GM19328 (cell line): ENCODE measurements at regions not wholly inside any gene's neighbourhood (a gene's known extent, or its start where the extent isn't known, plus 50 kb on each side); places are given as distances from the start of the nearest gene placed in this dataset.
A peak's percentile ranks its signal among the peaks of the same experiment; 100 is the strongest.

Experiments used
- ATAC-seq: cut with Tn5 transposase; IDR thresholded peaks from one replicate; pipeline ENCODE4 v1.9.1; 2021; ENCODE audit warnings: mild to moderate bottlenecking, moderate library complexity; ENCODE audit not compliant: unreplicated experiment

DNA sequence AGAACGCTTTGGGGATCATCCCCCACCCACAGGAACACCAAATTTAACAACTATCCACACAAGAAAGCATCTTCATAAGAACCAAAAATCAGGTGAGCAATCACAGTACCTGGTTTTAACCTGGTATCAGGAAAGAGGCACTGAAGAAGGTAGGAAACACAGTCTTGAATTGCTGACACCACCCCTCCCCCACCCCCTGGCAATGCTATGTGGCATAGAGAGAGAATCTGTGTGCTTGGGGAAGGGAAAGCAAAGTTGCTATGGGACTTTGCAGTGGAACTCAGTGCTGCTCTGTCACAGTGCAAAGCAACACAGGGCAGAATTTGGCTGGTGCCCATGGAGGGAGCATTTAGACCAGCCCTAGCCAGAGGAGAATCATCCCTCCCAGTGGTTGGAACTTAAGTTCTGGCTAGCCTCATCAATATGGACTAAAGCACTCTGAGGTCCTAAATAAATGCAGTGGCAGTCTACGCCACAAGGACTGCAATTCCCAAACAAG lies 565.5 kb downstream of the EPM2A start:
- no peak for ATAC-seq

DNA sequence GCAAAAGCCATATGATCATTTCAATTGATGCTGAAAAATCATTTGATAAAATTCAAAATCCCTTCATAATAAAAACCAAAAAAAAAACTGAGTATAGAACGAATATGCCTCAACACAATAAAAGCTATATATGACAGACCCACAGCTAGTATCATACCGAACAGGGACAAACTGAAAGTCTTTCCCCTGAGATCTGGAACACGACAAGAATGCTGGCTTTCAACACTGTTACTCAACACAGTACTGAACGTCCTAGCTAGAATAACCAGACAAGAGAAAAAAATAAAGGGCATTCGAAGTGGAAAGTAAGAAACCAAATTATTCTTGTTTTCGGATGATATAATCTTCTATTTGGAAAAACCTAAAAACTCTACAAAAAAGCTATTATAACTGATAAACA lies 559.9 kb downstream of the EPM2A start:
- no peak for ATAC-seq

DNA sequence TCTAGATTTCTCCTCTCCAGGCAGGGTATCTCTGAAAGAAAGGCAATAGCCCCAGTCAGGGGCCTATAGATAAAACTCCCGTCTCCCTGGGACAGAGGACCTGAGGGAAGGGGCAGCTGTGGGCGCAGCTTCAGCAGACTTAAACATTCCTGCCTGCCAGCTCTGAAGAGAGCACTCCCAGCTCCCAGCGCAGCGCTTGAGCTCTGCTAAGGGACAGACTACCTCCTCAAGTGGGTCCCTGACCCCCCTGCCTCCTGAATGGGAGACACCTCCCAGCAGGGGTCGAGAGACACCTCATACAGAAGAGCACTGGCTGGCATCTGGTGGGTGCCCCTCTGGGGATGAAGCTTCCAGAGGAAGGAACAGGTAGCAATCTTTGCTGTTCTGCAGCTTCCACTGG lies 556.9 kb downstream of the EPM2A start:
- no peak for ATAC-seq

DNA sequence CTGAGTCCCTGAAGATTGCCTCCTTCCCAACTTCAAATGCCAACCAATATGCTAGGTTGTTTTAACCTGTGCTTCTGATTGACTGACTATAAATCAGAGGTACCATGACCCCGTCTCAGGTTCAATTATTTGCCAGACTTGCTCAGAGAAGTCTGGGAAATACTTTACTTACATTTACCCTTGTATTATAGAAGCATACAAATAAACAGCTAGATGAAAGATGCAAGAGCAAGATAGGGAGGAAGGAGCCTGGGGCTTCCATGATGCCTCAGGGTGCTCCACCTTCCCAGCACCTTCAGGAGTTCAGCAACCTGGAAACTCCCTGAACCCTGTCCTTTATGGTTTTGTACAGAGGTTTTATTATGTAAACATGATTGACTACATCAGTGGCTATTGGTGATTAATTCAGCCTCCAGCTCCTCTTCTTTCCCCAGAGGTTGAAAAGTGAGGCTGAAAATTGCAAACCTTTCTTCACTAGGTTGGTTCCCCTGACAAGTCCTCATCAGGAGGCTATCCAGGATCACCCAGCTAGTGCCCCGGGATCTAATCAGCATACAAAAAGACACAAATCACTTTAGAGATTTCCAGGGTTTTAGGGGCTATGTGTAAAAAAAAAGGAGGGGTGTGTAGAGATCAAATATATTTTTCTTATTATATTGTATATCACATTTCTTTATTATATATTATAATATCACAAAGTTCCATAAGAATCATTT lies 547.7 kb downstream of the EPM2A start:
- ATAC-seq, result no peak

DNA sequence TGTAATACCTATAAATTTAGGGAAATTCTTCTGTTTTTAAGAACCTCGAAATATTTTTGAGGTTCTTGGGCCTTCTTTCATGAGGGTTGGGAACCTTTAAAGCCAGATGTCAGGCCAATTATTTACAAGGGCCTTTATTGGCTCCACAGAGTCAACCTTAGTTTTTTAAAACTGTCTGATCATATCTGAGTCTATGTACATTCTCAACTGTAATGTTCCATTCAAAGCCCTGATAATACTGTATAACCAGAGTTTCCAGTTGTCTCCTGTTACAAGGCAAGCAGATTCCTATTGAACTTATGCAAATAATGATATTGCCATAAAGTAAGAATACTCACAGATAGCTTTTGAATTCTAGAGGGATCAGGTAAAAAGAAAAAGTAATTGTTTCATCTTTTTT lies 545.5 kb downstream of the EPM2A start:
- no peak for ATAC-seq

DNA sequence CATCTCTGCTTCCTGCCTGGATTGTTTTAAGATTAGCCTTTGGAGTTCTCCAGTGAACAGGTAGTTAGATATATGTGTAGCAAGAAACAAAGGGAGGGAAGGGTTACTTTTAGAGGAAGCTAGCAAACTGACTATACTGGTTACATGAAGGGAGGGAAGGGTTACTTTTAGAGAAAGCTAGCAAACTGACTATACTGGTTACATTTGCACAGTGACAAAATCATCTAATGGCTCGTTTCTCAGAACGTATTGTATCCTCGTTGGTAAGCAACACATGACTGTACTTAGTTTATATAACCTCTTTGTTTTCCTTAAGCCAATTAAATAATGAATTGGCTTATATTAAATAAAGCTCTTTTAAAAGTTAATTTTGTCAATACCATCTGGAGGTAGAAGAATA lies 540.9 kb downstream of the EPM2A start:
- no peak for ATAC-seq

DNA sequence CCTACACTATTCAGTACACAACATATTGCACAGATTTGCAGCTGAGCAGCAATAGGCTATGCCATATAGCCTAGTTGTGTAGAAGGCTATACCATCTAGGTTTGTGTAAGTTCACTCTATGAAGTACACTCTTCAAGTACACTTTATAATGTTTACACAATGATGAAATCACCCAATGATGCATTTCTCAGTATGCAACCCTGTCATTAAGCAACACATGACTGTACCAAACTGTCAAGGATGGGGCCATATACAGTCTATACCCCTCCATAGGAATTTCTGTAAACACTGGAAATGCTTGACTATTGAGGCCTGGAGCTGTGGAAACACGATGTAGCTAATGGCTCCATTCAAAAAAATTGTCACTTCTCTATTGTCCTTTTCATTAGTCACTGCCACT lies 535.4 kb downstream of the EPM2A start:
- no peak for ATAC-seq

DNA sequence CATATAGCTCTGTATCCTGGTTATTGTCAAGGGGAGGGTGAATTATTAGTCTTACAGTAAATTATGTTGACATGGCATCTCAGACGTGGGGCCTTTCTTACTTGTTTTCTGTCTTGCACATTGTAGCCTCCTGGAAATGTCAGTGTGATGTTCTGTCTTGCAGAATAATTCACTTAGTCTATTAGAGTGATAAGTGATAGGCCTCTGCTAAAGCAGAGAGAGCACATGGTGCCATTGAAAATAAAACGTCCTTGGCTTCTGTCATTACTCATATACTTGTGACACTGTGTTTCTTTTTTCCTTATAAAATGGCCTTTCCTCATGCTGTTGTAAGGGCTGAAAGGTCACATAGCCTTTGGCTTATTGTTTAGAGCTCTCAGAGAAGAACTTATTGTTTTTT lies 531.0 kb downstream of the EPM2A start:
- no peak for ATAC-seq

DNA sequence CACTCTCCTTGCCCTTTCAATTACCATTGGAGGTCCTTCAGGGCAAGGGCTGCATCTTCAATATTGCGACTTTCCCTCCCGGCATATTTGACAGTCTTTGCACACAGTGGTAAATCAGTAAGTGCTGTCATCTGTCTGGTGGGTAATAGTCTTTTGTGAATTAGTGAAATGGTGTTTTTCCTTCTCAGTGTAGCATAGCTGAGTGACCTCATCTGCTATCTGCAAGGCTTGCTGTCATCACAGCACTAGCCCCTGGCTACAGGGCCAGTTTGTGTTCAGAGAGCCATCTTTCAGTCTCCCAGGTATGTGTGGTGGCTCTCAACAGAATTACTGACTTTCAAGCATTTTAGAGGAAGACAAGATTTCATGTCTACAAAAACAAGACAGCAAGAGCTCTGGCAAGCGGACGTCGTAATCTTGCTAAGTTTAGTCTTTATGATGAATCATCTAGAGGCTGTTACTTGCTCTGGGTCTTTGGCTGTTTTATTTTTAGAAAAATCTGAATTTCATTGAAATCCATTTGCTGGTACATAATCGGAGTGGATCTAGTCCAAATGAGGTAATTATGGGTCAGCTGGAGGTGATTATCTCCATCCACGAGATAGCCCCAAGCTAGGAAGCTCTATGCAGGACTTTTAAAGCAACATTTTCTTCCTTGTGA lies 528.9 kb downstream of the EPM2A start:
- no peak for ATAC-seq

DNA sequence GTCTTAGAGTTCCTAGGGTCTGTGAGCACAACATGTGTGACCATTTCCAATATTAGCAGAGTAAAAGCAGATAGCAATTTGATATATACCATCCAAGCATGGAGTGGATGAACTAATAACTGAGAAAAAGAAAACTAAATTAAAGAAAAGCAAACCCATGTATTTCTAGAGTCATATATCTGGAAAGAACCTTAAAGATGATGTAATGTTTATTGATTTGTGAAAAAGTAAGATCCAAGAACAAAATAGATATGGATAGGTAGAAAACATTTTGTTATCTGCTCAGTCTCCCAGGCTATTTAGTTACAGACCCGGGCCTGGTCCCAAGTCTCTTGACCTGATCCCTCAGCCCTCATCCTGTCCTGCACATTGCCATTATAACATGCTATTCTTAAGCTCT lies 526.8 kb downstream of the EPM2A start:
- no peak for ATAC-seq

DNA sequence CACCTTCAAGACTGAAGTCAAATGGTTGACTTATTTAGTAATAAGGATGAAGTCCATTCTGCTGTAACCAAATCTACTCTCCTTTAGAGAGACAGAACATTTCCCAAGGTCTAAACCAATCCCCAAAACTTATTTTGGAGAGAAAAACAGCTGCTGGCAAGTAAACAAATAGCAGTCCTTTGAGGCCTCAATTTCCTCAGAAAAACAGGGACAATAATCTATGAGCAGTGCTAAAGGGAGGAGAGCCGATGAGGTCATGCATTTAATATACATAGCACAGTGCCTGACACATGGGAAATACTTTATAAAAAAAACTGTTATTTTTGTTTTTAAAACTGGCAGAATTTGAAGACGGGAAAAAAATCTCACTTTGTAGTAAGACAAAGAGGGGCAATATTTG lies 526.0 kb downstream of the EPM2A start:
- no peak for ATAC-seq

DNA sequence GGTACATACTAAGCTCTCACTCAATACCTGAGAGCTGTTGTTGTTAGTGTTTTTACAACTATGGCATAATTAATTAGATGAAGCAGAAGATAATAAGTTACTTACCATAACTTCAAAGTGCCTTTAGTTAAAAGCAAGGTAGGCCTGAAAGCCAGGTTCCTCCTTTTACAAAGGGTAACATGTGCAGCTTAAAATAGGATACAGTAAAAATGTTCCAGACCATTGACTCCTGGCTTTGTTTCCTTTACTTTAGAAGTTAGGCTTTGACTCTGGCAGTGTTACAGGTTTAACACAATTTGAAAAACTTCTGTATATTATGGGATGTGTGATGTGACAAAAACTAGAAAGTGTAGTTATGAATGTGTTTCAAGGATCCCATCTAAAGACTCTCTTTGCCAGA lies 522.5 kb downstream of the EPM2A start:
- peak; percentile 22 for ATAC-seq

DNA sequence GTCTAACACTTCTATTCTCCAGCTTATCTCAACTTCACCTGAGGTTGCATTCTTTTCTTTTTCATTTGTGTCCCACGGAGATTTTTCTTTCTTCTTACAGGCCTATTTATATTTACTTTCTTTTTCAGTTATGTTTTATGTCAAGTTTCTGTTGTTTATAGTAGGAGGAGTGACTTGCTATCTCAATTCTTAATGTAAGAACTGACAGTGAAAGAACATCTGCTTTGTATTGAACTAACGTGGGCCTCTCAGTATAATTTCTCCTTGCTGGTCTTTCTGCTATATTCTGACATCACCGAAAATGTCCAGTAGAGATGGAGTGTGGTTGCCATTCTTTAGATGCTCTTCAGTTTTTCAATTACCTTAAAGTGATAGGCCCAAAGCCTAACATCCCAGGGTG lies 521.7 kb downstream of the EPM2A start:
- ATAC-seq, result peak; percentile 74

DNA sequence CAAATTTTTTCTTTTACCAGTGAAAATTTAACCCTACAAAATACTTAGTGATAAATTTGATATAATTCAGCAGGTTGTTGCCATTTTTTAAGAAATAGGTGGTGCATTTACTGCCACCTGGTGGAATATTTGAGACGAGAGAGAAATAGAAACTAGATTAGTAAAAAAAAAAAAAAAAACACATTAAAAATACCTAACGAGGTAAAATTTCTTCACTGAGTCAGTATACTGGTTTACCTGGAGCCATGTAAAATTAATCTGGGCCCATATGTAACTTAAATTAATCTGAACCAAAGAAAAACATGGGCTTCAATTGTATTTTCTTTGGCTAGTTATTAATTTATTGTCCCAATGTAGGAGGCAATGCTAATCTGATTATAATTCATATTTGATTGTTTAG lies 520.8 kb downstream of the EPM2A start:
- ATAC-seq, result no peak

DNA sequence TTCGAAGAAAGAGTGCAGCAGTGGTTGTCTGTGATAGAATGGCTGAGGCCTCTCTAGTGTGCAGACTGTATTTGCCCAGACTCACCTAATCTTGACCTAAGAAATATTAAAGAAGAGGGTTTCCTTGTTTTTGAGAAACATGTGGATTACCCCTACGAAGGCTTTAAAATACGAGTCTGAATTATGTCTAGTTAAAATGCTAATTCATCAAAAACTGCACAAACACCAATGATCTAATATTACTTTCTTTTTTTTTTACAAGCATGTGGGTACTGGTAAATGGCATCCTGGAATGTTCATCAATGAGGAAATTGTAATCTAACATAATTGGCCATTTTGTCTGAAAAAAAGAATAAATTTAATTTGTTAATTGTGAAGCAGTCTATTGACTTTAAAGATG lies 510.9 kb downstream of the EPM2A start:
- no peak for ATAC-seq

DNA sequence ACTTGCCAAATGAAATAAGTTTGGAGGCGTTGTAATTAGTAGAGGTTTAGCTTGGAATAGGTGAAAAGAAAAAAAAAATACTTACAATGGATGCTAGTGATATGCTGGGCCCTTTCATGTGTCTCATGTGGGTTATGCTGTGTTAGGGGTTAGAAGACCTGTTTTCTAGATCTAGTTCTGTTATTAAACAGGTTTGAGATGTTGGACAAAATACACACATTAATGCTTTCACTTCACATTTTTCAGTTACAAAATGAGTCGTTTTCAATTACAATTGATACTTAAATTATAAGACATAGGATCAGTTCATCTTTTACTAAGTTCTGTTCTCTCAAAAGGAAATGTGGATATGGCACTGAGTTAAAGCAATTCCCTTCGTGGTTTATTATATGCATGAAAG lies 509.8 kb downstream of the EPM2A start:
- no peak for ATAC-seq

DNA sequence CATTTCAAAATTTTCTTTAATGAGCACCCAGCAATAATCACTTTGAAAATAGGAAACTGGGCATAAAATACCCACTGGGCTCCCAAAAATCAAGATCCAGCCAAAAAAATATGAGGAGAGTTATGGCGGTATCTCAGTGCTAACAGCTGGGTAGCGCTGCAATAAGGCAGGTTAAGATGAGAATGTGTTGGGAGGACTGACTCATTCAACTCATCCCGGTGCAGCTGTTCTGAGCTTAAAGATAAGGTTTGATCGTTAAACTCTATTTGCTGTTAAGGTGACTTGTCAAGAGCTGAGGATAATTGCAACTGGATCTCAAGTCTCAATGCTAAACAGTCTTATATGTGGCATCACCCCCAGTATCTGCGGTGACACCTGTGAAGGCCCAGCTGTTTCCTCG lies 507.7 kb downstream of the EPM2A start:
- no peak for ATAC-seq

DNA sequence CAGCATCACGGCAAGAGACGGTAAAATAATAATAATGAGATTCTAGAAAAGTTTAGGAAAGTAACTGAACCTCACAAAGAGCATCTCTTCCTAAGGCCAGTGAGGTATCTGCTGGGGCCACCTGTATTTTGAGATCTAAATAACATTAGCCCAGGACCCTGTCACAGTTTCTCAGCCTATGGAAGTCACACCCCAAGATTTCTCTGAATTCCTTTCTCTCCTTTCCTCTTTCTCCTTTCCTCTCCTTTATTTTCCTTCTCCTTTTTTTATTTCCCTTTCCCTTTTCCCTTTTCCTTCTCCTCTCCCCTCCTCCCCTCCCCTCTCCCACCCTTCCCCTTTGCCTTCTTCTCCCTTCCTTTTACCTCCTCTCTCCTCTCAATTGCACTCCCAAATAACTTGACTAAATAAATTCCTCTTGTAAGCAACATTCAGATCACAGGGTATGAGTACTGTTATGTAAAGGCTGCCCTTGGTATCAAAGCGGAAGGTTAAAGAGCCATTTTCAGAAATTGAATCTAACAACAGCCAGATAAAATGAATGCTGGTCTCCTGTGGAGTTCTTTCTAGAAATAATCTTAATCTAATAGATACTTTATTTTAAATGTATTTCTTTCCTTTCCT lies 506.2 kb downstream of the EPM2A start:
- no peak for ATAC-seq

DNA sequence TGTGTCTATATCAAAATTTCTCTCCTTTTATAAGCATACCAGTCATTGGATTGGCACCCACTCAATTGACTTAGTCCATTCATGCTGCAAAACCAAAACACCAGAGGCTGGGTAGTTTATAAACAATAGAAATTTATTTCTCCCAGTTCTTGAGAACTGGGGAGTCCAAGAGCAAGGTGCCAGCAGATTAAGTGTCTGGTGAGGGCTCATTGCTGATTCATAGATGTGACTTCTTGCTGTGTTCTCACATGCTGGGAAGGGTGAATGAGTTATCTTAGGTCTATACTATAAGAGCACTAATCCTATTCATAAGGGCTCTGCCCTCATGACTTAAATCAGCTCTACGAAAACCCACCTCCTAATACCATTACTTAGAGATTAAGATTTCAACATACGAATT lies 501.4 kb downstream of the EPM2A start:
- no peak for ATAC-seq

DNA sequence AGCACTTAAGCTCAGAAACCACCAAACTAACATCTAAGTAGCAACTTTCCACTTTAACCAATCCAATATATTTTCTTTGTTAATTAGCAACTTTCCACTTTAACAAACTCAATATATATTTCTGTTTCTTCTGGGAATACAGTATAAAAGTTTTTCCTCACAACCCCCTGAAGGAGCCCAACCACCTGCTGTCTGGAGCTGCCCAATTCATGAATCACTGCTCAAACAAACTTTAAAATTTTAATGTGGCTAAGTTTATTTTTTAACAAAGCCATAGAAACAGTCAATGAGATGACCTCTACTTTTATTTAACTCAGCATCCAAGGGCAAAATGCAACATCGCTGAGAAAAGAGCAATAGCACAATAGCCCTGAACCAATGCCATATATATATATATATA lies 500.1 kb downstream of the EPM2A start:
- ATAC-seq, result no peak

DNA sequence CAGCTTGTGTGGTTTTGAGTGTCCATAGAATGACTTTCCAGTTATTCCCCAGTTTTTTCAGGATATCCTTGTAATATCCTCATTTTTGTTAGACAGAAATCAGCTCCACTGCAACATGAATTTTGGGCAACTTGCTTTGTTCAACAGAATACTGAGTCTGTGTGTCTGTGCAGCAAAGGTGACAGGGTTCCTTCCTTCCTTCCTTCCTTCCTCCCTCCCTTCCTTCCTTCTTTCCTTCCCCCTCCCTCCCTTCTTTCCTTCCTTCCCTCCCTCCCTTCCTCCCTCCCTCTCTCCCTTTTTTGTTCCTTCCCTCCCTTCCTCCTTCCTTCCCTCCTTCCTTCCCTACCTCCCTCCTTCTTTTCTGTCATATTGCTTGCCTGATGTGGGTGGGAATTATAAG lies 496.5 kb downstream of the EPM2A start:
- ATAC-seq, result no peak

DNA sequence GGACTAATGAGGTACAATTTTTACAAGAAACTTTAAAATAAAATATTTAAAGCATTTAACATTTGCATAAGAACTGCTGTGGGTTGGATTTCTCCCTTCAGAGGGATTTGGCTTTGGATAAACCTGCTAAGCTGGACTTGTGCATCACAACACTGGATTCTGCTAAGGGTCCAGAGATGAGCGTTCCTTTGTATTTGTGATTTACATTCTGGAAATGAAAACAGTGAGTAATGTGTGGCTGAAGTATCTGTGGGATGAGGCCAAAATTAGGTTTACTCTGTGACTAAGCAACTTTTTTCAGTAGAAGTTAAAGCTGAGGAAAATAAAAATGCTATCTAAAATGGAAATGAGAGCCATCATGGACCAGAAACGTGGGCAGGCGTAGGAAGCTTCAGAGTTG lies 494.3 kb downstream of the EPM2A start:
- no peak for ATAC-seq
